ACC112 (cell line): ENCODE measurements at regions not wholly inside any gene's neighbourhood (a gene's known extent, or its start where the extent isn't known, plus 50 kb on each side); places are given as distances from the start of the nearest gene placed in this dataset.

Experiments used
- H2AFZ ChIP-seq: fragments of 200-600 bp; sonication (generic); one replicate; pipeline ENCODE4 v1.6.0; 2017; ENCODE audit warnings: antibody characterized with exemption, low read length; ENCODE audit not compliant: unreplicated experiment
- H3K27ac ChIP-seq: fragments of 200-600 bp; sonication (generic); 2 replicates; pipeline ENCODE4 v1.5.1; 2014; ENCODE audit warnings: low read depth, mild to moderate bottlenecking, antibody characterized with exemption, low read length, moderate library complexity
- H3K27me3 ChIP-seq: fragments of 200-600 bp; sonication (generic); 2 replicates; pipeline ENCODE4 v1.6.1; 2014; ENCODE audit warnings: mild to moderate bottlenecking, antibody characterized with exemption, low read length, moderate library complexity, mixed read lengths; ENCODE audit not compliant: insufficient read depth
- H3K36me3 ChIP-seq: fragments of 200-600 bp; sonication (generic); 2 replicates; pipeline ENCODE4 v1.6.1; 2016; ENCODE audit warnings: mild to moderate bottlenecking, antibody characterized with exemption, low read length, moderate library complexity, mixed read lengths; ENCODE audit not compliant: insufficient read depth
- H3K4me1 ChIP-seq: fragments of 200-600 bp; sonication (generic); one replicate; pipeline ENCODE4 v1.6.1; 2016; ENCODE audit warnings: low read length, mixed read lengths; ENCODE audit not compliant: insufficient read depth, unreplicated experiment, control insufficient read depth
- H3K4me3 ChIP-seq: fragments of 200-600 bp; sonication (generic); 2 replicates; pipeline ENCODE4 v1.5.1; 2014; ENCODE audit warnings: mild to moderate bottlenecking, low read depth, low read length
- H3K79me2 ChIP-seq: fragments of 200-600 bp; sonication (generic); one replicate; pipeline ENCODE4 v1.6.0; 2016; ENCODE audit warnings: low read length; ENCODE audit not compliant: control insufficient read depth, unreplicated experiment, insufficient read depth

GRCh38 chr22:48327721-48328120 is 1500.0 kb downstream of the BRD1 start:
- Histone ChIP-seq H3K27me3 (no peaks in the 10 kb centered on the region), H3K79me2 (no peaks in the 10 kb centered on the region)

GRCh38 chr22:48323746-48324145 is 1503.9 kb downstream of the BRD1 start:
- Histone ChIP-seq H3K27me3 (no peaks in the 10 kb centered on the region), H3K36me3 (no peaks in the 10 kb centered on the region), H3K4me1 (no peaks in the 10 kb centered on the region), H3K27ac (no peak overlapping the region), H2AFZ (no peak overlapping the region), H3K4me3 (no peak overlapping the region), H3K79me2 (no peaks in the 10 kb centered on the region)

More at GRCh38 chr22:48327721-48328120, 1500.0 kb downstream of the BRD1 start:
- Histone ChIP-seq H3K36me3 (no peaks in the 10 kb centered on the region), H3K4me3 (no peak overlapping the region), H3K27ac (no peak overlapping the region), H2AFZ (no peak overlapping the region), H3K4me1 (no peaks in the 10 kb centered on the region)

- Histone ChIP-seq H3K4me3 (no peak overlapping the region), H3K36me3 (no peaks in the 10 kb centered on the region), H3K27ac (no peak overlapping the region), H3K27me3 (no peaks in the 10 kb centered on the region), H3K4me1 (no peaks in the 10 kb centered on the region), H3K79me2 (no peaks in the 10 kb centered on the region), H2AFZ (no peak overlapping the region)
Measured at GRCh38 chr22:48322907-48323306, 1504.8 kb downstream of the BRD1 start.

GRCh38 chr22:48321986-48322545 is 1505.6 kb downstream of the BRD1 start:
- no peak overlapping the region for H3K27ac ChIP-seq
- H3K79me2 ChIP-seq = no peaks in the 10 kb centered on the region
- H3K4me1 ChIP-seq = no peaks in the 10 kb centered on the region
- H2AFZ ChIP-seq = no peak overlapping the region
- no peak overlapping the region for H3K4me3 ChIP-seq
- no peaks in the 10 kb centered on the region for H3K27me3 ChIP-seq
- H3K36me3 ChIP-seq = no peaks in the 10 kb centered on the region

GRCh38 chr22:48320683-48321451 is 1506.8 kb downstream of the BRD1 start:
- H2AFZ ChIP-seq = no peak overlapping the region
- no peaks in the 10 kb centered on the region for H3K4me1 ChIP-seq
- no peak overlapping the region for H3K4me3 ChIP-seq
- H3K27me3 ChIP-seq = no peaks in the 10 kb centered on the region
- H3K27ac ChIP-seq = no peak overlapping the region
- H3K36me3 ChIP-seq = no peaks in the 10 kb centered on the region
- no peaks in the 10 kb centered on the region for H3K79me2 ChIP-seq

- Histone ChIP-seq H3K27ac (no peak overlapping the region), H3K79me2 (no peaks in the 10 kb centered on the region), H2AFZ (no peak overlapping the region), H3K4me3 (no peak overlapping the region), H3K27me3 (no peaks in the 10 kb centered on the region), H3K36me3 (no peaks in the 10 kb centered on the region), H3K4me1 (no peaks in the 10 kb centered on the region)
Measured at GRCh38 chr22:48320048-48320682, 1507.5 kb downstream of the BRD1 start.

GRCh38 chr22:48319321-48320047 is 1508.2 kb downstream of the BRD1 start:
- H3K4me1 ChIP-seq = no peaks in the 10 kb centered on the region
- no peaks in the 10 kb centered on the region for H3K36me3 ChIP-seq
- H3K79me2 ChIP-seq = no peaks in the 10 kb centered on the region
- no peaks in the 10 kb centered on the region for H3K27me3 ChIP-seq
- no peak overlapping the region for H3K4me3 ChIP-seq
- H2AFZ ChIP-seq = no peak overlapping the region
- no peak overlapping the region for H3K27ac ChIP-seq

- H3K79me2 ChIP-seq = no peaks in the 10 kb centered on the region
- no peaks in the 10 kb centered on the region for H3K4me1 ChIP-seq
- no peaks in the 10 kb centered on the region for H3K36me3 ChIP-seq
- no peak overlapping the region for H2AFZ ChIP-seq
- no peak overlapping the region for H3K27ac ChIP-seq
- H3K4me3 ChIP-seq = no peak overlapping the region
- H3K27me3 ChIP-seq = no peaks in the 10 kb centered on the region
Measured at GRCh38 chr22:48318575-48319320, 1508.9 kb downstream of the BRD1 start.

GRCh38 chr22:48318173-48318572 is 1509.5 kb downstream of the BRD1 start:
- no peak overlapping the region for H3K27ac ChIP-seq
- no peaks in the 10 kb centered on the region for H3K27me3 ChIP-seq
- no peak overlapping the region for H2AFZ ChIP-seq
- H3K4me1 ChIP-seq = no peaks in the 10 kb centered on the region
- H3K36me3 ChIP-seq = no peaks in the 10 kb centered on the region
- no peaks in the 10 kb centered on the region for H3K79me2 ChIP-seq
- no peak overlapping the region for H3K4me3 ChIP-seq
